HG03060 (cell line): ENCODE measurements at regions not wholly inside any gene's neighbourhood (a gene's known extent, or its start where the extent isn't known, plus 50 kb on each side); places are given as distances from the start of the nearest gene placed in this dataset.
"Not testable (repeated sequence)": the region's sequence is repeated elsewhere in the genome, so short reads cannot be mapped to it uniquely, and the experiment has no call there.

Experiments used
- ATAC-seq: cut with Tn5 transposase; IDR thresholded peaks from one replicate; pipeline ENCODE4 v1.9.1; 2021; ENCODE audit warnings: low read depth, moderate number of reproducible peaks; ENCODE audit not compliant: unreplicated experiment

DNA sequence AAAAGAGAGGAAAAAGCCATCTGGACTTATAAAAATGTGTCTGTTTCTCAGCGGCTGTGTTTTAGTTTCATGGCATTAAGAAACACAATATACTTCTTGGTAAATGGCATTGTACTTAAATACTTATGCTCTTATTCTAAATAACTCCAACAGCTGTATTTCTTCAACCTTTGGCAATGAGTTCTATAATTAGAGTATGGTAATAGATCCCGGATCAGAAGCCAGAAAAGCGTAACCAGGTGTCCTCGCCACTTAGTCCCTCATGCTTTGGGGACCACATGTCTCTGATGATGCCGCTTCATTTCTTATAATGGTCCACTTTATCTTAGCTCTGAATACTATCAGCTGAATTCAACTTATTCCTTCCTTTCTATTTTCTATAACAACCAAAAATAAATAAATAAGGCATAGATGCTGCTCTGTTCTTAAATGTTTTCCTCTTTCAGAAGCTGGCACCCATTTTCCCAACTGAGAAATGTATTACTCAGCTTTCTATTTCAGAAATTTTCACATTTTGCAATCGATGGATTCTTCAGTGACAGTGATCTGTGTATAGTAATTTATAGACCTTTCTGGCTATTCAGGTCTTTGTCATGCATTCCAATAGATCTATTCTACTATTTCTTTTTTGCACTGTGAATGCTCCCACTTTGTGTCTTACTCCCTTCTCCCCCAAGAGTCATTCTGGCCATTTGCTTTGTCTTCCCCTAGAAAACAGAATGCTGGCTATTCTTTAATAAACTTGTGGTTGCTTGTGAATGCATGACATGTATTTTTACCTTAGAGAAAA lies 87.6 kb upstream of the KBTBD8 start:
- ATAC-seq: no peak

- no peak for ATAC-seq
Observed at GRCh38 chr3:66912306-66912705, 85.8 kb upstream of the KBTBD8 start.

GRCh38 chr3:66922058-66922457 lies 76.0 kb upstream of the KBTBD8 start:
- ATAC-seq: no peak

GRCh38 chr3:66923969-66924368 lies 74.1 kb upstream of the KBTBD8 start:
- ATAC-seq: no peak

DNA sequence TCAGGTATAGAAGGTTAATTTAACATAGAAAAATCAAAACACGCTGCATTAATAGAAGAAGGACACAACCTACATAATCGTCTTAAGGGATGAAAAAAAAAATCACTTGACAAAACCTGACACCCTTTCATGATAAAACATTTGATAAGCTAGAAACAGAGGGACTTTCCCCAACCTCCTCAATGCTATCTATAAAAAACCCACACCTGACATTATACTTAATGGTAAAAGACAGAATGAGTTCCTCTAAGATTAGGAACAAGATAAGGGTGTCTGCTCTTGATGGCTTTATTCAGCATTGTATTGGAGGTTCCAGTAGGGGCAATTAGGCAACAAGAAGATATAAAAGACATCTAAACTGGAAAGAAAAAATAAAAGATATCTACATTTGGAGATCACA lies 69.9 kb upstream of the KBTBD8 start:
- no peak for ATAC-seq

GRCh38 chr3:66931291-66931690 lies 66.8 kb upstream of the KBTBD8 start:
- ATAC-seq: no peak

- no peak for ATAC-seq
Observed at GRCh38 chr3:66931699-66932098, 66.4 kb upstream of the KBTBD8 start.

- ATAC-seq: no peak
Observed at GRCh38 chr3:66933233-66933632, 64.9 kb upstream of the KBTBD8 start.

GRCh38 chr3:66934041-66934440 lies 64.1 kb upstream of the KBTBD8 start:
- no peak for ATAC-seq

GRCh38 chr3:66934725-66935124 lies 63.4 kb upstream of the KBTBD8 start:
- no peak for ATAC-seq

DNA sequence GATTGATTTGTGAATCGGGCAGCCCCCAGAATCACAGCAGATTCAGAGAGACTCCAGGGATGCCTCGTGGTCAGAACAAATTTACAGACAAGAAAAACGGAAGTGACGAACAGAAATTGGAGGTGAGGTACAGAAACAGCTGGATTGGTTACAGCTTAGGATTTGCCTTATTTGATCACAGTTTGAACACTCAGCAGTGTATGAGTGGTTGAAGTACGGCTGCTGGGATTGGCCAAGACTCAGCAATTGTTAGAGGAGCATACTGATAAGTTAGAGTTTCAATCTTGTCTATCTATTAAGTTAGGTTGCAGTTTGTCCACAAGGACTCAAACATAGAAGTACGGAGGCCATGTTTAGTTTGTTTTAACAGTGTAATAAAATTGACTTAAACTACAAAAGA lies 61.1 kb upstream of the KBTBD8 start:
- not testable (repeated sequence) for ATAC-seq

- no peak for ATAC-seq
Observed at GRCh38 chr3:66938338-66938963, 59.7 kb upstream of the KBTBD8 start.

GRCh38 chr3:66948041-66948440 lies 50.1 kb upstream of the KBTBD8 start:
- ATAC-seq: no peak
